ENCODE measurements at regions not wholly inside any gene's neighbourhood (a gene's known extent, or its start where the extent isn't known, plus 50 kb on each side); places are given as distances from the start of the nearest gene placed in this dataset.
"Not testable (repeated sequence)": the region's sequence is repeated elsewhere in the genome, so short reads cannot be mapped to it uniquely, and the experiment has no call there.

DNA sequence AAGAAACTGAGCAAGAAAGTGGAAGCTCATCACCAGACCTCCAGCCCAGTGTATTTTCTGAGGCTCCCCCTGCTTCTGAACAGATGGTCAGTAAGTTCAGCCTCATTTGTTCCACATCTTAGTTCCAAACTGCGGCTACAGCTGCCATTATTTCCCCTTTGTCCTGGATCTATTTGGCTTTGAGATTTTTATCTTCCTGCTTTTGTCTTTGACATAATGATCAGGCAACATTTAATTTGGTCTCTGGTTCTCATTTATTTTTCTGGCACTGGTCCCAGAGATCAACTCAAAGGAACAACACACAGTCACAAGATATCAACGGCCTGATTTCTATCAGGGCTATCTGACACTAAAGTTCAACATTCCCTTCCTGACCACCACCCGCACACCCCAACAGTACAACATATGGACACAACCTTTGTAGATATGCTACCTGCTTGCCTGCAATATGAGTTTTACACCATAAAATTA, 137.5 kb downstream of the FAM76B start:
- in situ Hi-C loops (cut with HindIII; ENCODE audit: low sequenced_read_pairs), result no loop called here

DNA sequence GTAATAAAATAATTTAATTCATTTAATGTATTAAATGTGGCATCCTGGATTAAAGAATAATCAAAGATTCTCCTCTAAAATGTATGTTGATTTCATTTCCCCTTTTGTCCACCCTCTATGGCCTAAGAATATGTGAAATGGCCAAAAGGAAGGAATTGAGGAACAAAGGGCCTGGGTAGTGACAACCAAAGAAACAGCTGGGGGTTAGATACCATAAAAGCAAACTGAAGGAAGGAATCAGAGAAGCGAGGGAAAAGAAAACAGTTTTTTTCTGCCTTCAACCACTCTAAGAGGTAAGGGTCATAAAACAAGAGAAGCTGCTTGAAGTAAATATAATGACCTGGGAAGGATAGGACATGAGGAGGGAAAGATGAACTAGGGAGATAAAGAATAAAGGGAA, 139.3 kb downstream of the FAM76B start:
- in situ Hi-C loops (cut with HindIII; ENCODE audit: low sequenced_read_pairs), result no loop called here

DNA sequence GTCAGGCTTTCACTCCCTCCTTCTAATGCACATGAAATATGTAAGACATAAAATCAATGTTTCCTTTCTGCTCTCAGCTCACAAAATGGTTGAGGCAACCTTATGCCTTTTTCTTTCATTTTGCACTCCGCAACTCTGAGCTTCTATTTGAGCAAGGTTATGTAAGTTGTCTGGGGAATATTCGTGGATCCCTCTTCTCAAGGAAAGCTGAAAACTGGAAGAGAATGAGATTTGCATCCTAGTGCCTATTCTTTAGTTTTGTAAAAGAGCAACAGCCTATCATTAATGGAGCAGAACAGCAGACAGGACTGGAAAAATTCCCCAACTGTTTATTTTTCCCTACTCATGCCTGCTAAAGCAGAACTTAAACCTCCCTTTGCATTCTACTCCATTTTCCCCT, 141.7 kb downstream of the FAM76B start:
- in situ Hi-C loops (cut with HindIII; ENCODE audit: low sequenced_read_pairs), result no loop called here

DNA sequence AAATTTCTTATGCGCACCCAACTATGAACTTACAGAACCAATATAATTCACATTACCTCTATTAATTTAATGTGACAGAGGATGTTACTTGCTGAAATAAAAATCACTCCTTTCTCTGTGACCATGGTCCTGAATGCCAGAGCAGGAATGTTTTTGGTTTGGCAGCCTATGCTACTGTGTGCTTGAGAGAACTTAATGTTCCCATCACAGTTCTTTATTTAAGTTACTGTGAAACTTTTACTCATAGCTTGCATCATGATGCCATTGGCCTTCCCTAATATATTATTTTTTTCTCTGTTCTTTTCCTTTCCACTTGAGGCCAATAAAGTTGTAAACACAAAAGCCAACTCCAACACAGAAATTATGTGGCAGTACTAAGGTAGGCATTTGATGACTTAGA, 142.2 kb downstream of the FAM76B start:
- in situ Hi-C loops (cut with HindIII; ENCODE audit: low sequenced_read_pairs), result no loop called here

DNA sequence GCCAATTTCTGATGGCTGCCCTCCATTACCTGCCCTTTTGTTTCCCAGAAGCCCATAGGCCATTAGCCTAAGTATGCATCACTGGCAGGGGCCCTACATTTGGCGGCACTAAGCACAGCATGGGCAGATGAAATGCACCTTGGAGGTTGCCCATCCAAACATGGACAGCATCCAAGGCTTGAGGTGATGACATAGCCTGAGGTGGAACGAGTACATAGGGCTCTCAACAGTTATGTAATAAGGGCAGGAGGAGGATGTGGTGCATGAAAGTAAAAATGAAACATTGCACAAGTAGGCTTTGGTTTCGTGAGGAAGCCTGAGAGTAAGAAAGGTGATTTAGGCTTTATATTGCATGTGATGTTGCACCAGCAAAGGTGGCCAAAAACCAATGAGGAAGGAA, 148.1 kb downstream of the FAM76B start:
- in situ Hi-C loops (cut with HindIII; ENCODE audit: low sequenced_read_pairs), result no loop called here

DNA sequence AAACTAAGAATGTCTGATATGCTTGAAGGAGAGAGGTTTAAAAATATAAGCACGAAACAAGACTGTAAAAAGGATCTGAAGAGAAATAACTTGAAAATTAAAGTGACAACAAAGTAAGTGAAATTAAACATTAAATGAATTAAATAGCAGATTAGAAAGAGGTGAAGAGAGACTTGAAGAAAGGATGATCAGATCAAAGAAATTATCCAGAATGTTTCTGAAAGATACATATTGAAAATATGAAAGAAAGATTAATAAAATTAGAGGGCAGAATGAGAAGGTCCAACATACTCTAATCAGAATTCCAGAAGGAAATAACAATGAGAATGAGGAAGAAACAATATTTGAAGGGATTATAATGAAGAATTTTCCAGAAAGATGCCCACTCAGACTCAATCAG, 151.1 kb downstream of the FAM76B start:
- in situ Hi-C loops (cut with HindIII; ENCODE audit: low sequenced_read_pairs), result no loop called here

DNA sequence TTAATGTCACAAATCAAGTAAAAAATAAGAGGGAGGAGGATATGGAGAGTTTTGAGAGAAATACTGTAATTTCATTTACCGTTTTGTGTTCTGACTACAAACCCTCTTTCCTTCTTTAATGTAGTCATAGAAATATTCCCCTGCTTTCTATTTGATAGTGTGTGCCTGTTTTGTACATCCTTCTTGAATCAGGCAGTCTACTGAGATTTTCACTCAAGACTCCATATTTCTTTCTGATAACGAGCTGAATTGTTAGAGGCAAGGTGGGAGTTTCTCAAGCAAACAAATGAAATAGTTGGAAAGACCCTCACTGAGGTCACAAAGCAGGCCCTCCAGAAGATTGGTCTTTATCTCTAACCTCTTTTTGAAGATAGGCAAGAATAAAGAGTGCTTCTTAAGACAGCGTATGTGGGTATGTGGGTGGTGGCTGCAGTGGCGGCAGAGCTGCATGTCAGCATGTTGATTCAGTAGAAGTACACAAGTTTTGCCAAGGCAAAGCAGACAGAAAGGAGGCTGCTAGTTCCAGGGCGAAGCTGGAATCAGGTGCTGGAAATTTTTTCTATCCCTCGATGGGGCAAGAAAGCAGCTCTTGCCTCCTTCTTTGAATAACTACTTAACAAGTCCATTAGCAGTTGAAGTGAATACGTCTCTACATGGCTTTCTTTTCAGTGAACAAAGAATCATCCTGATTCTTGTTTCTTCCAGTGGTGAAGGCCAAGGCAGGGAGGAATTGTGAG, 164.2 kb downstream of the FAM76B start:
- in situ Hi-C loops (cut with HindIII; ENCODE audit: low sequenced_read_pairs), result no loop called here

DNA sequence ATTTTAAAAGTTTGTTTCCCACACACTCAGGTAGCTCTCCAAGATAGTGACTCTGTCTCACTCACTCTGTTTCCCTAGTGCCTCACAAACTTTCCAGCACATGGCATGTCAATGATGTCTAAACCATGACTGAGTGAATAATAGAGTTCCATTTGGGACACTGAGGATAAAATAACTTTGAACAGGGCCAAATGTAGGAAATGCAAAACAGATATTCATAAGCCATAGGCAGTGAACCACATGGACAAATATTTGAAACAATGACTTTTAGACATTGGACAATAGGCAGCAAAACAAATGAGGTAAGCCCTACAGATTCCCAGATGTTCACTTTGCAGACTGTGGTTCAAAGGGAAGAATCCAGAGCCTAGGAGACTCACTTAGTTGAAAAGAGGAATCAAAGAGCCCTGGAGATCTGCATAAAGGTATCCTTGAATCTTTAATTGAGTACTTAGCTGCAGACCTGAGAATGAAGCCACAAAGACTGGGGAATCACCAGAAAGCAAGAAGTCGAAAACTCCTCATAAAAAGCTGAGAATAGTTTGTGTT, 173.3 kb downstream of the FAM76B start:
- in situ Hi-C loops (cut with HindIII; ENCODE audit: low sequenced_read_pairs), result no loop called here

DNA sequence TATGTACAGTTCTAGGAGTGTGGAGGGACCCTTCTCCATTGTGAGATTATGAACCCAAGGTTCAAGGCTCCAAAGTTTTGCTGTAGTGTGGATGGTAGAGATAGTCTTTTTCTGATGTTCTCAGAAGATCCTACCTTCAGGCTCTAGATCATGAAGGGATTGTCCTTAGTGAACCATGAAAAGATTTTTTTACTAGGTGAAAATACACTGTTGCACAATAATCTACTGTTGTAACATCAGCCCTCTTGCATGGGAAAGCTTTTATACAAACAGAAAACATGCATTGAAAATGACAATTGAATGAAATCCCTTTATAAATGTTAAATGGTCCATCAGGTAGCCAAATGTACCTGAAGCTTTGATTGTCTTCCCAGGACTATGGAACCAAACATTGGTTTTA, 177.8 kb downstream of the FAM76B start:
- in situ Hi-C loops (cut with HindIII; ENCODE audit: low sequenced_read_pairs), result no loop called here

DNA sequence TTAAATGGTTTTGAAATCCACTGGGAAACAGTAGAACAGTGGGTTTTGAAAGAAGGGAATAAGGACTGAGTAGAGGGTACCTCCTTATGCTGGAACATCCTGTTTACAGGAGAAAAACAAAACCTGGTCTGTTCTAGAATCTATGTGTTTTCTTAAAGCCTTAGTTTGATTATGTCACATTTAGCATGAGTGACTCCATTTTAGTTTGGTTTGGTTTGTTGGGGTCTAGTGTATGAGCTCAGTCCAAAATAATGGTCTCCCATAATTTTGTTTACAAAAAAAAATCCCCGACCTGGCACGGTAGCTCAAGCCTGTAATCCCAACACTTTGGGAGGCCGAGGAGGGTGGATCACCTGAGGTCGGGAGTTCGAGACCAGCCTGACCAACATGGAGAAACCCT, 179.4 kb downstream of the FAM76B start:
- in situ Hi-C loops (cut with HindIII; ENCODE audit: low sequenced_read_pairs), result not testable (repeated sequence)

DNA sequence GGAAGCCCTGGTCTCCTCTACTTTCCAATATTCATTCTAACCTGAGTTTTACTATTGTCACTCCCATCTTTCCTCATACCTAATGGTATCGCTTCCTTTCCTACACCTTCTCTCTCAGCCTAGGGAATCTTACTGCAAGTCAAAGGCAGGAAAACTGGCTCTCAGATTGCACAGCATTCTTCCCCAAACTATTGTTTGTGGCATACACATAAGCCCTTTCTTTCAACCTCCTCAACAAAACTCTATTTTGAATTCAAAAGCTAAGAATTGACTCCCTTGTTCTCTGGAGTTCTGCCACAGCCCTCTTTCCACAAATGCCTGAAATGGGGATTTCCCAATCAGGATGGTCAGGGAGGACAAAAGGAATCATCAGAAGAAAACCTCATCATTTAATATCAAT, 181.5 kb downstream of the FAM76B start:
- in situ Hi-C loops (cut with HindIII; ENCODE audit: low sequenced_read_pairs), result no loop called here

DNA sequence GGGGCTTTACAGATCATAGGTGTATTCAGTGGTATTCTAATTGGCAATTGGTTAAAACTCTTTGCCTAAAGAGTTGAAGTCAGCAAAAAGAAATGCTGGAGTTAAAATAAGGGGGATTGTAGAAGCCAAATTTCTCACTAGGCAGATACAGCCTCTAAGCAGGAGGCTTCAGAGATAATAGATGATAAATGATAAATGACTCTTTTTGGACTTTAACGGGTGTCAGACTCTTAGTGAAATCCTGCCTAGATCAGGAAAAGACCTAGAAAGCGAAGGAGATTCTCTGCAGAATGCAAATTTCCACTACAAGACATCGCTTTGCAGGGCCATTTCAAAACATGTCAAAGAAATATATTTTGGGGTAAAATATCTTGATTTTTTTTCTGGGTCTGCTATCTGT, 182.8 kb downstream of the FAM76B start:
- in situ Hi-C loops (cut with HindIII; ENCODE audit: low sequenced_read_pairs), result no loop called here

DNA sequence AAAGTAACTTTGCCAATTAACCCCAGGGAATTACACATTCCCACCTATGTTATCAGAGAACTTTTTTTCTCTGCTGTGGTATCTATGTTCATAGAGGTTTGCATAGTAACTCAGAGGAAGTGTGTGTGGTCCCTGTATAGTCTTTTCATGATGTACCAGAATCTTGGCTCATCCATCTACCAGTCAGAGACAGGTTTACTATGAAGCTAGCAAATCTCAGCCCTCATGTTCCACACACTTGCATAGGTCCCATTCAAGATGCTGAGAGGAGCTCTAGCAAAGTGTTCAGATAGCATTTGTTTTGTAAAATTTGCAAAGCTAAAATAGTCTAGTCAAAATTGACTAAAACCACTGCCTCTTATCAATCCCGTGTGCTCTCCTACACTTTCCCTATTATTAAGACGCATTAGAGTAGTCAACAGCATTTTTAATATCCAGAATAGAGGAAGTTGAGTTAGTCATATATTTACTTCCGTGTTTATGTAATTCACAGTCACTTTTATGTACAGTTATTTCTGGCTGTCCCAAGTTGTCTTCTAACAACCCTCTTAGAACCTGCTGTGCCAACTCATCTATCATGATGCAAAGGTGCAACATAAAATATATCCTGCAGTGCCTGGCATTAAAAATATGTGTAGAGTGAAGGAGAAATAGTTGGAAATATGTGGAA, 184.2 kb downstream of the FAM76B start:
- in situ Hi-C loops (cut with HindIII; ENCODE audit: low sequenced_read_pairs), result no loop called here

DNA sequence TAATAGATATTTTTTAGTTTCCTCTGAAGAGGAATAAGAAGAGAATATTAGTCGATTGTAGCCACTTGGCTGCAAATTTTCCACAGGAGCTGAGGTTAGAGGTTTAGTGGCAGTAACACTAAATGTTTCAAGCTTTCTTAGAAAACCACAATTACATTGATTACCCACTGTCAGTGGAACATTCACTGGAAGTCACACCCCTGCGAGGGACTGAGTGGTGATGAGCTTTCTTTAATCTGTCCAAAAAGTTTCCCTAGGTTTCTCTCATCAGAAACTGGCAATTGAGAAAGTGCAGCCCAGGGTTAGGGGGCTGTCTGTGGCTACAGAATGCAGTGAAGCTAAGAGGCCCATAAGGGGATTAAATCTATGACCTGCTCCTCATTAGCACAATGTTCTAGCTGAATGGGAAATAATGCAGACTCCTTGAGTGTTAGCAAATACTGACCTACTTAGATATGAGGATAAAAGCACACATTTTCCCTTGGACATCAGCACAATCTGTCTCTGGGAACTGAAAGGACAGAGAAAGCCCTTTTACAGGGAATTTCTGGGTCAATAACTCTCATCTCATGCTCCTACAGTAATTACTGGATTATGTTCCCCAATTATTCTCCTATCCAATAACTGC, 189.5 kb downstream of the FAM76B start:
- in situ Hi-C loops (cut with HindIII; ENCODE audit: low sequenced_read_pairs), result loop anchor here (5.0 kb wide), 1 partner anchor 73 kb away; no protein-coding TSS in a partner anchor

DNA sequence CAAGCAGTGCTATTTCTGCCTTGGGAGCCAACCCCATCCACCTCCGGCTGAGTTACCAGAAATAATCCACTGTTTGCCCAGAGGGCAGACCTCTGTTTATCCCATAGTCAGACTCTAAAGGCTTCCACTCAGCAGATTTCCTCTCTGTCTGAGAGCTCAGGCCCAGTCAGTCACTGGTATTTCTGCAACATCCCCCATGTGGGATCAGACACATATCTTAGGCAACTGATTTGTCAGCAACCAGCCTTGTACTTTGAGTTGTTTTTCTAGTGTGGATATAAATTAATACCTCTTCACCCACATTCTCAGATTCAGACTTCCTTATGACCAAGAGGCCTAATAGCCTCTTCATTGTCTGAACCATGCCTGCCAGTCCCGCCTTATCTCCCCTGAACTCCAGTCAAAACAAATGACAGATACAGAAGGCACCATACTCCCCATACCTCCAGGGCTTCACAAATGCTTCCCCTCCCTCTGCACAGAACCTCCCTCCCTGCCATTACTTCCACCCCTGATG, 193.6 kb downstream of the FAM76B start:
- in situ Hi-C loops (cut with HindIII; ENCODE audit: low sequenced_read_pairs), result no loop called here

DNA sequence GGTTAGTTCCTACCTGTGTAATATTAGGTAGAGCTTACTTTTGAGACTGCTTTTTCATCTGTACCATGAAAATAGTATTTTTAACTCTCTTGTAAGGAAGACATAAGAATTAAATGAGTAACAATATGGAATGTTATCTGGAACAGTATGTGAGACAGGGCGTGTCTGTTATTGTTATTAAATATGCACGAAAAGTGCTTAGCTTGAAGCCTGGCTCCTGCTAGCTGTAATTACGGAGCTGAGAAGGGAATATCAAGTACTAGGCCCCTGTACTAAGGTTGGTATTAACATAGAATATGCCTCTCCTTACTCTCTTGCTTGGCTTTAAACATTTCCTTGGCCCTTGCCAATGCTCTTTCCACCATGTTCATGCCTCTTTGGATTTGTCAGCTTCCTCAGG, 194.0 kb downstream of the FAM76B start:
- in situ Hi-C loops (cut with HindIII; ENCODE audit: low sequenced_read_pairs), result no loop called here

DNA sequence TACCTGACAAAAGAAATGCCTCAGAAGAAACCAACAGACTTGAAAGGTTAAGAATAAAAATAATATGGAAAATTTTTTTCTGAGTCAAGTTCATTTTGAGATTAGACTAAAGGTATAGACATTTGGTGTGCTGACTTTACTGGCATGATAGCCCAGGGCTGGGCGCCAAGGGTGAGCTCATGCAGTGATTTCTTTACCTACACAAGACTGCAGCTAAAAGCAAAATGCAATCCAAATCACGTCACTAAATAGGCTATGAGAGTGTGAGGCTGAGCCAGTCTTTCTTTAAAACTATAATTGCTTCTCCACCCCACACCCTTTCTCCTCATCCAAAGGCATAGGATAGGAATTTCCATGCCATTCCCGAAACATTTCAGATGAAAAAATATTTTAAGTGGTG, 196.5 kb downstream of the FAM76B start:
- in situ Hi-C loops (cut with HindIII; ENCODE audit: low sequenced_read_pairs), result no loop called here

DNA sequence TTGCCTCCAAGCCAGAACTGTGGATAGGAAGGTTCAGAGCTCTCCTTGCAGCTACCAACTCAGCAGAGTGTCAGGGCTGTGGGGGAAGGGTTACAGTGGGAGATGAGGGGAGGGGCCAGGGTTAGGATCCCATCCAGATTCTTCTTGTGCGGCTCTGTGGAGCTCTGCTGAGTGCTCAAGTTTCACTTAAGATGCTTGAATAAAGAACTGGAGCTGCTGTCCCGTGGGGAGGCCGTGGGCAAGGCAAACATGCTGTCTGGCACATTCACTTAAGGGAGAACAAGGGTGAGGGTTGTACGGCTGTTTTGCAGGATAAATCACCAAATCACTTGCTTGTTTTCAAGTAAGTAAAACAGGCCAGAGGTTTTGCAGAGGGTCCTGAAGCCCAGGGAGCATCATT, 197.1 kb downstream of the FAM76B start:
- in situ Hi-C loops (cut with HindIII; ENCODE audit: low sequenced_read_pairs), result no loop called here

DNA sequence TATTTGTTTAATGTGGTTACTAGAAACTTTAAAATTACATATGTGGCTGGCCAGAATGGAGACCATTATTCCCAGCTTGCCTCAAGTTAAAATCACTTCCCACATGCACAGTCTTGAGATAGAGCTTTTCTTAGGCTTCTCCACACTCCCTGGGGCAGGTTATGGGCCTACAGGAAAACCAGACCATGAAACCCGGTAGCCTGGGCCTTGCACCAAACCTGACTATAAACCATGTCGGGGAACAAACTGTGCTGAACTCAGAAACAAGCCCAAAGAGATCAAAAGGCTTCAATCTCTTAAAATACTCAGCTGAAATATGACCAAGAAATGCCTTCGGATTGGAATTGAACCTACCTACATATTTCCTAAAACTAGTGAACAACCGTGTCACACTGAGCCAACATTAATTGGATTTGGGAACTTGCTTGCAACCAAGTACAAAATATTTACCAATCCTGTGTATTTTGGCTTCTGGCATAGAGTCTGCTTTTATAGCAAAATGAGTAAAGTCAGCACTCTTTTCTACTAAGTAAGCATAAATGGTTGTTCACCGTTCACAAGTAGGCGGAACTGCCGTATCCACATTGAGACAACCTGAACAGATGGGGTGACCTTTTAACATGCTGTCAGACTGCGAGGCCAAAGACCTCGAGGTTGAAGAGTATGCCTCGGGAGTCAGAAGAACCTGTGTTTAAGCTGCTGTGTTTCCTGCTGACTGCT, 199.5 kb downstream of the FAM76B start:
- in situ Hi-C loops (cut with HindIII; ENCODE audit: low sequenced_read_pairs), result no loop called here

DNA sequence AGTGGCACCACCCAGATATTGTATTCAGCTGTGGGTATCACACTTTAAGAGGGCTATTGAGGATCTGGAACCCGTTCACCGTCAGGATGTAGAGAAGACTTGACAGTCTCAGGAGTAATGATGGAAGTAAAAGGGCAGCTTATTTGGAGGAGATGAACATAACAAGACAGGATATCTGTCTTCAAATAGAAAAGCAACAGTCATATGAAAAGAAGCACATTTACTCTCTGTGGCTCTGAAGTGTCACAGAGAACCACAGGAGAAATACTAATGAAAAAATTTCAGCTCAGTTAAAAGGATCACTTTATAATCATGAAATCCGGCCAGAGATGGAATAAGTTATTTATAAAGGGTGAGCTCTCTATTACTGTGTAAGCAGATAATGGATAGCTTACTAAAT, 200.8 kb downstream of the FAM76B start:
- in situ Hi-C loops (cut with HindIII; ENCODE audit: low sequenced_read_pairs), result no loop called here

DNA sequence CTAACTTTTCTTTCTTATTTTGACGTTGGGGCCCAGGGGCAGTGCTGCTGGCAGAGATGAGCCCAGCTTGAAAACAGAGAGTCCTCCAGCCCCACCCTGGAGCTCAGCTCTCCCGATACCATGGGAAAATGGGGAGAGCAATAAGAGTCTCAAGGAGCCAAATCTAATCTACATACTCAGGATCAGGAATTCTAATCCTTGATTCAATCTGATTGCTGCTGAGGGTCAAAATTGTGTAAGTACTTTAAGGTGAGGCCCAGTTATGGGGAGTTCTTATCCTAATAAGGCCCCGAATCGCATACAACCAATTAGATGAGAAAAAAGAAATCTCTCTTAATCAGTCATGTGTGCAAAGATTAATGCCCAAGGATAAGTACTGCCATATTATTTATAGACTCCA, 202.9 kb downstream of the FAM76B start:
- in situ Hi-C loops (cut with HindIII; ENCODE audit: low sequenced_read_pairs), result no loop called here

Data from DLD1 (cell line).